Gastroesophageal sphincter (tissue), 3 donors: ENCODE measurements at regions not wholly inside any gene's neighbourhood (a gene's known extent, or its start where the extent isn't known, plus 50 kb on each side); places are given as distances from the start of the nearest gene placed in this dataset.
"Not testable (repeated sequence)": the region's sequence is repeated elsewhere in the genome, so short reads cannot be mapped to it uniquely, and the experiment has no call there.

Experiments used
- CTCF ChIP-seq, 4 experiments: fragments of 200-600 bp in 2 of 4; fragments of 450-650 bp in 2 of 4; sonication (generic) in 1 of 4; IDR thresholded peaks; one replicate each; pipeline ENCODE4 v1.5.1; 2017 to 2019; ENCODE audit warnings: antibody characterized with exemption in 4 of 4, mild to moderate bottlenecking in 2 of 4, moderate library complexity in 2 of 4
- EP300 ChIP-seq: sonication (generic); formaldehyde crosslinking; IDR thresholded peaks from one replicate; pipeline ENCODE4 v1.6.1; 2017; ENCODE audit warnings: antibody characterized with exemption, mild to moderate bottlenecking
- POLR2A ChIP-seq, 2 donors: fragments of 450-650 bp; IDR thresholded peaks; one replicate each; pipeline ENCODE4 v1.6.1; 2017; ENCODE audit warnings: antibody characterized with exemption in 2 of 2, mild to moderate bottlenecking in 2 of 2, moderate library complexity in 1 of 2
- POLR2AphosphoS5 ChIP-seq: sonication (generic); formaldehyde crosslinking; IDR thresholded peaks from one replicate; pipeline ENCODE4 v1.6.1; 2017; ENCODE audit warnings: antibody characterized with exemption

GRCh38 chr6:6494139-6494538, 94.4 kb upstream of the LY86 start:
- TF ChIP-seq POLR2A (IDR thresholded peaks at IDR 0.05); CTCF (IDR thresholded peaks at IDR 0.05); POLR2AphosphoS5; EP300: not testable (repeated sequence)
